RWPE2 (cell line): ENCODE measurements at regions not wholly inside any gene's neighbourhood (a gene's known extent, or its start where the extent isn't known, plus 50 kb on each side); places are given as distances from the start of the nearest gene placed in this dataset.
A peak's percentile ranks its signal among the peaks of the same experiment; 100 is the strongest.

Experiments
- ATAC-seq: fragments of 200-7000 bp; cut with Tn5 transposase; 3 replicates; pipeline ENCODE4 v1.9.1; 2021; ENCODE audit warnings: low read depth
- DNase-seq: peaks from one replicate; pipeline ENCODE4 v3.0.0-alpha.2; 2020; ENCODE audit warnings: low spot score
- H3K27ac ChIP-seq: fragments of 450-650 bp; 2 replicates; pipeline ENCODE4 v1.5.1; 2017; ENCODE audit warnings: mild to moderate bottlenecking; ENCODE audit not compliant: poor library complexity, severe bottlenecking
- H3K27me3 ChIP-seq: fragments of 250-450 bp; sonication (Bioruptor Pico); 2 replicates; pipeline ENCODE4 v1.5.1; 2021; ENCODE audit warnings: mild to moderate bottlenecking, moderate library complexity; ENCODE audit not compliant: insufficient read depth, poor library complexity, severe bottlenecking
- H3K36me3 ChIP-seq: fragments of 250-450 bp; sonication (Bioruptor Pico); 2 replicates; pipeline ENCODE4 v1.5.1; 2020; ENCODE audit warnings: low read depth, mild to moderate bottlenecking, moderate library complexity
- H3K4me1 ChIP-seq: fragments of 250-450 bp; sonication (Bioruptor Pico); 2 replicates; pipeline ENCODE4 v1.5.1; 2021; ENCODE audit warnings: mild to moderate bottlenecking, moderate library complexity; ENCODE audit not compliant: insufficient read depth, poor library complexity, severe bottlenecking
- H3K4me3 ChIP-seq: fragments of 250-450 bp; sonication (Bioruptor Pico); 2 replicates; pipeline ENCODE4 v1.5.1; 2021; ENCODE audit warnings: mild to moderate bottlenecking, moderate library complexity; ENCODE audit not compliant: severe bottlenecking
- H3K9me3 ChIP-seq: fragments of 250-450 bp; sonication (Bioruptor Pico); 2 replicates; pipeline ENCODE4 v1.5.1; 2021; ENCODE audit warnings: mild to moderate bottlenecking, moderate library complexity; ENCODE audit not compliant: severe bottlenecking
- CTCF ChIP-seq: fragments of 450-650 bp; IDR thresholded peaks from one replicate; pipeline ENCODE4 v1.5.1; 2017; ENCODE audit warnings: mild to moderate bottlenecking, moderate library complexity; ENCODE audit not compliant: poor library complexity, severe bottlenecking

- no peaks in the 10 kb centered on the region for H3K36me3 ChIP-seq
- H3K27me3 ChIP-seq = no peaks in the 10 kb centered on the region
- ATAC-seq = no peak
- no peak overlapping the region for H3K27ac ChIP-seq
- no peak for DNase-seq
- no peaks in the 10 kb centered on the region for H3K9me3 ChIP-seq
- no peak for TF ChIP-seq CTCF
- H3K4me1 ChIP-seq = peaks cover 10% of the 10 kb centered on the region
- no peak overlapping the region for H3K4me3 ChIP-seq
Measured at GRCh38 chr2:138430181-138430580, 71.4 kb upstream of the SPOPL start.

- no peak for ATAC-seq
- no peaks in the 10 kb centered on the region for H3K27me3 ChIP-seq
- peaks cover 15% of the 10 kb centered on the region for H3K4me1 ChIP-seq
- DNase-seq = no peak
- H3K9me3 ChIP-seq = no peaks in the 10 kb centered on the region
- H3K36me3 ChIP-seq = no peaks in the 10 kb centered on the region
- no peak for TF ChIP-seq CTCF
- H3K27ac ChIP-seq = no peak overlapping the region
- no peak overlapping the region for H3K4me3 ChIP-seq
Measured at GRCh38 chr2:138432971-138433370, 68.6 kb upstream of the SPOPL start.

GRCh38 chr2:138433995-138434951, 67.3 kb upstream of the SPOPL start:
- peak; percentile 53; the same call in 2 of the 3 replicates for ATAC-seq
- no peak overlapping the region for H3K4me3 ChIP-seq
- H3K9me3 ChIP-seq = no peaks in the 10 kb centered on the region
- peaks cover 17% of the 10 kb centered on the region for H3K4me1 ChIP-seq
- no peak for TF ChIP-seq CTCF
- H3K36me3 ChIP-seq = no peaks in the 10 kb centered on the region
- DNase-seq = no peak
- H3K27me3 ChIP-seq = no peaks in the 10 kb centered on the region
- no peak overlapping the region for H3K27ac ChIP-seq

DNA sequence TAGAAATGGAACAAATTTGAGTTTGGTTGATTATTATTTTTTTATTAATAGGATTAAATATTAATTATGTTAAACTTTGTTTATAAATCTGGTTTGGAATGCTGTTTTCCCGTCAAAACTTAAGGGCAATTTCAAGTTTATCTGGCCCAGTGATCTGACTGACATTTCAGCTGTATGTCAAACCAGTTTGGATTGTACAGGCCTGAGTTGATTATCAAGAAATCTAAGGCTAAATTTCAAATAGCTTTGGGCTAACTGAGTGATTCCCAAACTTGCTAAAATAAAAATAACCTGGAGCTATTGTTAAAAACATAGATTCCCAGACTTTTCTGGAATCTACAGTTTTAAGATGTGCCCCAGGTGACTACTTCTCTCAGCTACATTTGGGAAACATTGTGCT, 65.9 kb upstream of the SPOPL start:
- H3K9me3 ChIP-seq = no peaks in the 10 kb centered on the region
- H3K36me3 ChIP-seq = no peaks in the 10 kb centered on the region
- TF ChIP-seq CTCF = no peak
- no peaks in the 10 kb centered on the region for H3K27me3 ChIP-seq
- ATAC-seq (no peak), DNase-seq (no peak)
- H3K27ac ChIP-seq = no peak overlapping the region
- no peak overlapping the region for H3K4me3 ChIP-seq
- peaks cover 17% of the 10 kb centered on the region for H3K4me1 ChIP-seq

DNA sequence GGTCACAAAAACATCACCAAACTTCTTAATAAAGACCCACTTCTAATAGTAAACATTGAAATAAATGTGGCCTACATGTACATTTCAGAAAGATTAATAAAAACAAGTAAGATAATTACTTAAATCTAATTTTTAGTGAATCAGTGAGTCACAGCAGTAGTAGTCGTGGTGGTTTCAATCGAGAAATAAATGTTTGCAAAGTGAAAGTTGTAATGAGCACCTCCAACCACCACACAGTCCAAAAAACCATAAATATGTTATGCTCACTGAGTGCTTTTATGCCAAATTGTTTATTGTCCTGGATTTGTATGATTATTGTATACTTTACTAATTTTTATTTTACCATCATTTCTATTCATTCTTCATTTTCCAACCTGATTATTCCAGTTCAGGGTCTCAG, 61.8 kb upstream of the SPOPL start:
- no peaks in the 10 kb centered on the region for H3K36me3 ChIP-seq
- H3K9me3 ChIP-seq = no peaks in the 10 kb centered on the region
- no peak overlapping the region for H3K27ac ChIP-seq
- H3K27me3 ChIP-seq = no peaks in the 10 kb centered on the region
- no peak for TF ChIP-seq CTCF
- ATAC-seq = no peak
- peaks cover 8% of the 10 kb centered on the region for H3K4me1 ChIP-seq
- DNase-seq = no peak
- H3K4me3 ChIP-seq = no peak overlapping the region
